ENCODE measurements at regions not wholly inside any gene's neighbourhood (a gene's known extent, or its start where the extent isn't known, plus 50 kb on each side); places are given as distances from the start of the nearest gene placed in this dataset.

- Histone ChIP-seq H4K20me1 (ENCODE audit: control insufficient read depth, insufficient read depth, insufficient read length) (no peaks in the 10 kb centered on the region), H3K23ac (ENCODE audit: insufficient read length, low read depth, low read length) (no peak overlapping the region), H2BK15ac (ENCODE audit: low read depth, low read length) (no peak overlapping the region), H3K4ac (ENCODE audit: low read depth, low read length) (no peak overlapping the region), H4K8ac (replicated peaks; ENCODE audit: insufficient read length, low read depth, low read length) (no peak overlapping the region), H2BK120ac (ENCODE audit: low read depth, low read length, poor library complexity, severe bottlenecking) (no peak overlapping the region), H2BK12ac (ENCODE audit: insufficient read length, low read depth, low read length) (no peak overlapping the region), H3K4me1 (ENCODE audit: insufficient read depth, low read length) (no peaks in the 10 kb centered on the region), H2BK20ac (ENCODE audit: low read depth, low read length, poor library complexity, severe bottlenecking) (no peak overlapping the region), H3K79me1 (ENCODE audit: insufficient read depth, low read depth, low read length, poor library complexity, severe bottlenecking) (no peaks in the 10 kb centered on the region), H3K27me3 (ENCODE audit: insufficient read depth, low read length) (no peaks in the 10 kb centered on the region), H3K23me2 (ENCODE audit: insufficient read length, low read depth, low read length, poor library complexity, severe bottlenecking) (no peaks in the 10 kb centered on the region), H3T11ph (ENCODE audit: low read length) (no peak overlapping the region), H2AFZ (ENCODE audit: low read length) (no peak overlapping the region), H4K91ac (ENCODE audit: insufficient read length, low read depth, low read length) (no peak overlapping the region), H2AK5ac (ENCODE audit: insufficient read length, low read length) (no peak overlapping the region), H3K14ac (ENCODE audit: insufficient read depth, low read length) (no peak overlapping the region), H3K27ac (ENCODE audit: insufficient read length, low read depth, low read length) (no peak overlapping the region), H3K4me2 (ENCODE audit: insufficient read depth, insufficient read length, low read length) (no peak overlapping the region), H2BK5ac (ENCODE audit: insufficient read length, low read length) (no peak overlapping the region), H3K18ac (ENCODE audit: insufficient read length, low read depth, low read length) (no peak overlapping the region), H3K9ac (ENCODE audit: extremely low read depth, insufficient read length, low read length) (no peak overlapping the region), H3K79me2 (ENCODE audit: insufficient read depth, low read length) (no peaks in the 10 kb centered on the region), H4K5ac (ENCODE audit: insufficient read length, low read depth, low read length) (no peak overlapping the region), H3K9me3 (ENCODE audit: control insufficient read depth, low read depth, low read length) (no peaks in the 10 kb centered on the region), H3K56ac (ENCODE audit: insufficient read length, low read depth, low read length) (no peak overlapping the region)
- H3K36me3 Mint-ChIP-seq (ENCODE audit: insufficient read depth in 1 of 3, low read depth in 3 of 3) = no peaks in the 10 kb centered on the region
- no peaks in the 10 kb centered on the region for H3K9me3 Mint-ChIP-seq
- DNase-seq = no peak
- no peaks in the 10 kb centered on the region for H3K4me1 Mint-ChIP-seq
- WGBS (ENCODE audit: extremely low coverage, insufficient read length, low lambda C conversion rate) = no CpG with 5 or more reads among the region's 3 CpGs
- H3K4me3 Mint-ChIP-seq = no peak overlapping the region
- H3K27me3 Mint-ChIP-seq (ENCODE audit: low read depth) = no peaks in the 10 kb centered on the region
- TF ChIP-seq CTCF (conservative IDR thresholded peaks at IDR 0.05) = no peak
- H3K27ac Mint-ChIP-seq = no peak overlapping the region
These were observed 221.5 kb upstream of the CDH19 start for GRCh38 chr18:66825347-66825746.
